Keratinocyte (primary cell): ENCODE measurements at regions not wholly inside any gene's neighbourhood (a gene's known extent, or its start where the extent isn't known, plus 50 kb on each side); places are given as distances from the start of the nearest gene placed in this dataset.

Experiments
- EZH2 ChIP-seq: IDR thresholded peaks from one replicate; pipeline ENCODE4 v1.6.1; 2012; ENCODE audit warnings: inconsistent platforms, mild to moderate bottlenecking, low read length, moderate library complexity
- TF ChIP-seq, protein P1 (sequence below), 3 experiments: IDR thresholded peaks in 1 of 3; conservative IDR thresholded peaks in 1 of 3; optimal IDR thresholded peaks in 1 of 3; 2 replicates in 2 of 3; 3 replicates in 1 of 3; pipeline versions ENCODE3 to v1.5.1; 2011; ENCODE audit warnings: low read length in 3 of 3, mild to moderate bottlenecking in 3 of 3, moderate library complexity in 2 of 3, control low read depth in 1 of 3, inconsistent platforms in 1 of 3; ENCODE audit not compliant: insufficient read depth in 2 of 3; ENCODE audit errors: extremely low read depth in 1 of 3

DNA sequence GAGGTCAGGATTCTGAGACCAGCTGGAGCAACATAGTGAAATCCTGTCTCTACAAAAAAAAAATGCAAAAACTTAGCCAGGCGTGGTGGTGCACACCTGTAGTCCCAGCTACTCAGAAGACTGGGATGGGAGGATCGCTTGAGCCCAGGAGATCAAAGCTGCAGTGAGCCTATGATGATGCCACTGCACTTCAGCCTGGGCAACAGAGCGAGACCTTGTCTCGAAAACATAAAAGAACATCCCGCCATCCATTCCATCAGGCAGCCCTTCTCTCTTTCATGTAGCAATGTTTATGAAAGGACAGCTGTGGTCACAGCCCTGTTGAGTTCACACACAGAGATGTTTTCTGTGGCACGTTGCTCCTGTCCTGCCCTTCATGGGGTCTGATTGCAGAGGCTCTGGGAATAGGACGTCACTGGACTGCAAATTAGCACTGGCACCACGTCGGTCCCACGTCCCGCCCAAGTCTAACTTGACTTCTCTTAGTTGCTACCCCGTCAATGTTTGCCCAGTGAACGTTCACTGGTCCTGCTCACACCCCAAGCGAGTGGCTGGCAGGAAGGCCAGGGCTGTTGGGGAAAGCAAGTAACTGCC is 64.5 kb upstream of the MYL10 start:
- no peak for TF ChIP-seq EZH2
- TF ChIP-seq, protein P1, sequence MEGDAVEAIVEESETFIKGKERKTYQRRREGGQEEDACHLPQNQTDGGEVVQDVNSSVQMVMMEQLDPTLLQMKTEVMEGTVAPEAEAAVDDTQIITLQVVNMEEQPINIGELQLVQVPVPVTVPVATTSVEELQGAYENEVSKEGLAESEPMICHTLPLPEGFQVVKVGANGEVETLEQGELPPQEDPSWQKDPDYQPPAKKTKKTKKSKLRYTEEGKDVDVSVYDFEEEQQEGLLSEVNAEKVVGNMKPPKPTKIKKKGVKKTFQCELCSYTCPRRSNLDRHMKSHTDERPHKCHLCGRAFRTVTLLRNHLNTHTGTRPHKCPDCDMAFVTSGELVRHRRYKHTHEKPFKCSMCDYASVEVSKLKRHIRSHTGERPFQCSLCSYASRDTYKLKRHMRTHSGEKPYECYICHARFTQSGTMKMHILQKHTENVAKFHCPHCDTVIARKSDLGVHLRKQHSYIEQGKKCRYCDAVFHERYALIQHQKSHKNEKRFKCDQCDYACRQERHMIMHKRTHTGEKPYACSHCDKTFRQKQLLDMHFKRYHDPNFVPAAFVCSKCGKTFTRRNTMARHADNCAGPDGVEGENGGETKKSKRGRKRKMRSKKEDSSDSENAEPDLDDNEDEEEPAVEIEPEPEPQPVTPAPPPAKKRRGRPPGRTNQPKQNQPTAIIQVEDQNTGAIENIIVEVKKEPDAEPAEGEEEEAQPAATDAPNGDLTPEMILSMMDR (optimal IDR thresholded peaks at IDR 0.05 in 1 of 3, IDR thresholded peaks at IDR 0.05 in 1 of 3, conservative IDR thresholded peaks at IDR 0.05 in 1 of 3; ENCODE audit: extremely low read depth in 1 of 3, insufficient read depth in 2 of 3, low read length in 3 of 3) = no peak
